ENCODE measurements at regions not wholly inside any gene's neighbourhood (a gene's known extent, or its start where the extent isn't known, plus 50 kb on each side); places are given as distances from the start of the nearest gene placed in this dataset.
A peak's percentile ranks its signal among the peaks of the same experiment; 100 is the strongest.
"Not testable (repeated sequence)": the region's sequence is repeated elsewhere in the genome, so short reads cannot be mapped to it uniquely, and the experiment has no call there.

- peak overlapping the region in 1 of 2 donors; percentile 22 for H3K4me3 ChIP-seq (ENCODE audit: low read depth in 1 of 2, low read length in 2 of 2)
Measured at GRCh38 chr2:32874931-32875330, 71.8 kb upstream of the LTBP1 start.

DNA sequence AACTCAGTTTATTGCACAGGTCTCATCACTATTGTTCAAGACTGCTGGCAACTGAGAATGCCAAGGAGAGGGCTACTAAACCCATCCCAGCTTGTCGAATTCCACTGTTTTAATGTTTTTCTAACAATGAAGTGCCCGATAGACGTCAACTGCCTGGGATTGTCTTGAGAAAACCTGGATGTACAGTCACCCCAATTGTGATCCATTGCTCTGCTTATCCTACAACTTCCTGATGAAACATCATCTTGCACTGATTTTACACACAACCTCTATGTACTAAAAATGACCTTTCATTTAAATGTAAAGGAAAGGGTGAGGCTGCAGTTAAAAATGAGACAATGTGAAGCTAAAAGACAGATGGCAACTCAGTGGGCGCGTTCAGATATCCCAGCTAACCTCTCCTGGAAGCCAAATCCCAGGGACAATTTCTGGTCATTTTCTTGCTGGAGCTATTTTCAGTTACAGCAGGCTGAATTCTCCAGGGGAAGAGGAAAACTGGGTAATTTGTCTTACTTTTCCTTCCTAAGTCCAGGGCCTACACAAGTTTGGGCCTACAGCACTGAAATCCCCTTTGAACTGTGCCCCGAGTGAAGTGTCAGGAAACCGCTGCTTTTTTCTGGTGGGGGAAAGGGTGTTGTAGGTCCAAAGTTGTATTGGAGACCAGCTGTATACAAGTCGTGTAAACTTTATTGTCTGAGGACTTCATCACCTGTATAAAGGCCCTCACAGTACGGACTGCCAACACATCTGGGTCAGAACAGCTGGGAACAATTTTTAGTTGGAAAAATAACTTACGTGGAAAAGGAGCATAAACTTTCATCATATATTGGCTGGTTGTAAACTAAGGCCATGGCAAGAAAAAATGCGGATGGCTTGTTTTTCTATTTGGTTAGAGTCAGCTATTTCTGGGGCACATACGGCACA is 68.9 kb upstream of the LTBP1 start:
- Histone ChIP-seq H3K27ac (ENCODE audit: low read depth, low read length) (no peak overlapping the region), H3K9me3 (ENCODE audit: control insufficient read depth in 1 of 2, low read length in 2 of 2) (no peaks in the 10 kb centered on the region), H3K4me1 (ENCODE audit: control insufficient read depth in 1 of 2, insufficient read depth in 2 of 2, low read length in 2 of 2) (peaks cover 0 to 4% of the 10 kb centered on the region in 2 donors), H3K27me3 (ENCODE audit: control insufficient read depth in 1 of 2, insufficient read depth in 2 of 2, low read length in 2 of 2) (no peaks in the 10 kb centered on the region), H3K36me3 (ENCODE audit: control insufficient read depth in 1 of 2, insufficient read depth in 2 of 2, low read length in 2 of 2) (no peaks in the 10 kb centered on the region), H3K4me3 (ENCODE audit: low read depth in 1 of 2, low read length in 2 of 2) (no peak overlapping the region), H3K9ac (ENCODE audit: low read depth in 1 of 2, low read length in 2 of 2) (no peak overlapping the region)

More at GRCh38 chr2:32874931-32875330, 71.8 kb upstream of the LTBP1 start:
- H3K27ac ChIP-seq (ENCODE audit: low read depth, low read length) = no peak overlapping the region
- H3K9me3 ChIP-seq (ENCODE audit: control insufficient read depth in 1 of 2, low read length in 2 of 2) = no peaks in the 10 kb centered on the region
- no peak overlapping the region for H3K9ac ChIP-seq (ENCODE audit: low read depth in 1 of 2, low read length in 2 of 2)
- H3K36me3 ChIP-seq (ENCODE audit: control insufficient read depth in 1 of 2, insufficient read depth in 2 of 2, low read length in 2 of 2) = no peaks in the 10 kb centered on the region
- peaks cover 0 to 4% of the 10 kb centered on the region in 2 donors for H3K4me1 ChIP-seq (ENCODE audit: control insufficient read depth in 1 of 2, insufficient read depth in 2 of 2, low read length in 2 of 2)
- H3K27me3 ChIP-seq (ENCODE audit: control insufficient read depth in 1 of 2, insufficient read depth in 2 of 2, low read length in 2 of 2) = no peaks in the 10 kb centered on the region

GRCh38 chr2:32879943-32880342 is 66.8 kb upstream of the LTBP1 start:
- H3K9ac ChIP-seq (ENCODE audit: low read depth in 1 of 2, low read length in 2 of 2); H3K9me3 ChIP-seq (ENCODE audit: control insufficient read depth in 1 of 2, low read length in 2 of 2); H3K4me3 ChIP-seq (ENCODE audit: low read depth in 1 of 2, low read length in 2 of 2); H3K27ac ChIP-seq (ENCODE audit: low read depth, low read length); H3K27me3 ChIP-seq (ENCODE audit: control insufficient read depth in 1 of 2, insufficient read depth in 2 of 2, low read length in 2 of 2); H3K36me3 ChIP-seq (ENCODE audit: control insufficient read depth in 1 of 2, insufficient read depth in 2 of 2, low read length in 2 of 2); H3K4me1 ChIP-seq (ENCODE audit: control insufficient read depth in 1 of 2, insufficient read depth in 2 of 2, low read length in 2 of 2): not testable (repeated sequence)

DNA sequence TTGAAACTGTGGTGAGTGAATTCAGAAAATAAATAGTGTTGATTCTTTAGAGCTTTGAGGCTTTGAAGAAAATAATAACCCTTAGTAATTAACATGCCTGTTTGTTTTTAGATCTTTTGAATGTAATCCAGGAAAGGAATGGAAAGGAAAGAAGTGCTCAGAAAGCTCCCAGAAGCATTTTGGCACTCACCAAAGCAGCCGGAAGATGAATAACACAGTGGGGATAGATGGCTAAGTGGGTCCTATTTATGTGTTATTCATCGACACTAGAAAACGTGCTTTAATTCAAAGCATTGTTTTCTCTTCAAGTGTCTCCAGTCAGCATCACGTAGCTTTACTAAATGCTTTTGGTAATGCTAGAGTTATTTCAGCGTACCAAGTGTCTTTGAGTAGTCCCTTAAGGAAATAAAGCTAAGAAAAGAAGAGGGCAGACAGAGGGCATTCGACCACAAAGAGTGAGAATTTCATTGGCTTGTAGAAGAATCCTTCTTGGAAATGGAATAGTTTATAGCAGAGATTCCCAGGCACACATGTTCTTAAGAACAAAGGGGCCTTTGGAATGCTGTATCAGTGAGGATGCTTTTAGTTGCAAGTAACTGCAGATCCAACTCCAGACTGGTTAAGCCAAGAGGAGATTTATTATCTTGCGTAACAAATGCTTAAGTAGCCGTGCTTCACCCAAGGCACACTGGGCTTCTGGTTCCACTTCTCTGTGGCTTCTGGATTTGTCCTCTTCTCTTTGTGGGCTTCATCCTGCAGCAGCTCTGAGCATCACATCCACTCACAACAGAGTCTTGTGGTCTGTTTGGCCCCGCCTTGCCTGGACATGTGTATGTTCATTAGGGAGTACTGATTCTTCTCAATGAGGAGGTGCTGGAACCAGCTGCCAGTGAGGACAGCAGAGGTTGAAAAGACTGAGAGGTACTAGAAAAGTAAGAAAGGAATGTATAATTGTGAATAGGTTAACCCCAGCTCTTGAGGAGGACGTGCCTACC is 63.6 kb upstream of the LTBP1 start:
- Histone ChIP-seq H3K27ac (ENCODE audit: low read depth, low read length) (no peak overlapping the region), H3K4me3 (ENCODE audit: low read depth in 1 of 2, low read length in 2 of 2) (no peak overlapping the region)

GRCh38 chr2:32884346-32884745 is 62.4 kb upstream of the LTBP1 start:
- H3K36me3 ChIP-seq (ENCODE audit: control insufficient read depth in 1 of 2, insufficient read depth in 2 of 2, low read length in 2 of 2) = no peaks in the 10 kb centered on the region

More for the DNA sequence above, 63.6 kb upstream of the LTBP1 start:
- Histone ChIP-seq H3K27me3 (ENCODE audit: control insufficient read depth in 1 of 2, insufficient read depth in 2 of 2, low read length in 2 of 2) (no peaks in the 10 kb centered on the region), H3K9ac (ENCODE audit: low read depth in 1 of 2, low read length in 2 of 2) (no peak overlapping the region), H3K4me1 (ENCODE audit: control insufficient read depth in 1 of 2, insufficient read depth in 2 of 2, low read length in 2 of 2) (peaks cover 0 to 4% of the 10 kb centered on the region in 2 donors), H3K9me3 (ENCODE audit: control insufficient read depth in 1 of 2, low read length in 2 of 2) (no peaks in the 10 kb centered on the region), H3K36me3 (ENCODE audit: control insufficient read depth in 1 of 2, insufficient read depth in 2 of 2, low read length in 2 of 2) (no peaks in the 10 kb centered on the region)

GRCh38 chr2:32886397-32887055 is 60.2 kb upstream of the LTBP1 start:
- H3K36me3 ChIP-seq (ENCODE audit: control insufficient read depth in 1 of 2, insufficient read depth in 2 of 2, low read length in 2 of 2); H3K4me3 ChIP-seq (ENCODE audit: low read depth in 1 of 2, low read length in 2 of 2); H3K9me3 ChIP-seq (ENCODE audit: control insufficient read depth in 1 of 2, low read length in 2 of 2); H3K4me1 ChIP-seq (ENCODE audit: control insufficient read depth in 1 of 2, insufficient read depth in 2 of 2, low read length in 2 of 2); H3K27me3 ChIP-seq (ENCODE audit: control insufficient read depth in 1 of 2, insufficient read depth in 2 of 2, low read length in 2 of 2); H3K27ac ChIP-seq (ENCODE audit: low read depth, low read length); H3K9ac ChIP-seq (ENCODE audit: low read depth in 1 of 2, low read length in 2 of 2): not testable (repeated sequence)

More at GRCh38 chr2:32884346-32884745, 62.4 kb upstream of the LTBP1 start:
- Histone ChIP-seq H3K9ac (ENCODE audit: low read depth in 1 of 2, low read length in 2 of 2) (no peak overlapping the region), H3K4me1 (ENCODE audit: control insufficient read depth in 1 of 2, insufficient read depth in 2 of 2, low read length in 2 of 2) (peaks cover 0 to under 1% of the 10 kb centered on the region in 2 donors), H3K4me3 (ENCODE audit: low read depth in 1 of 2, low read length in 2 of 2) (no peak overlapping the region), H3K27me3 (ENCODE audit: control insufficient read depth in 1 of 2, insufficient read depth in 2 of 2, low read length in 2 of 2) (no peaks in the 10 kb centered on the region), H3K27ac (ENCODE audit: low read depth, low read length) (no peak overlapping the region), H3K9me3 (ENCODE audit: control insufficient read depth in 1 of 2, low read length in 2 of 2) (no peaks in the 10 kb centered on the region)

GRCh38 chr2:32887125-32887524 is 59.6 kb upstream of the LTBP1 start:
- Histone ChIP-seq H3K4me3 (ENCODE audit: low read depth in 1 of 2, low read length in 2 of 2) (no peak overlapping the region), H3K27me3 (ENCODE audit: control insufficient read depth in 1 of 2, insufficient read depth in 2 of 2, low read length in 2 of 2) (no peaks in the 10 kb centered on the region), H3K9ac (ENCODE audit: low read depth in 1 of 2, low read length in 2 of 2) (no peak overlapping the region), H3K36me3 (ENCODE audit: control insufficient read depth in 1 of 2, insufficient read depth in 2 of 2, low read length in 2 of 2) (no peaks in the 10 kb centered on the region), H3K4me1 (ENCODE audit: control insufficient read depth in 1 of 2, insufficient read depth in 2 of 2, low read length in 2 of 2) (no peaks in the 10 kb centered on the region), H3K9me3 (ENCODE audit: control insufficient read depth in 1 of 2, low read length in 2 of 2) (no peaks in the 10 kb centered on the region), H3K27ac (ENCODE audit: low read depth, low read length) (no peak overlapping the region)

- H3K36me3 ChIP-seq (ENCODE audit: control insufficient read depth in 1 of 2, insufficient read depth in 2 of 2, low read length in 2 of 2) = no peaks in the 10 kb centered on the region
- no peak overlapping the region for H3K4me3 ChIP-seq (ENCODE audit: low read depth in 1 of 2, low read length in 2 of 2)
- H3K27ac ChIP-seq (ENCODE audit: low read depth, low read length) = no peak overlapping the region
- H3K9me3 ChIP-seq (ENCODE audit: control insufficient read depth in 1 of 2, low read length in 2 of 2) = no peaks in the 10 kb centered on the region
- H3K4me1 ChIP-seq (ENCODE audit: control insufficient read depth in 1 of 2, insufficient read depth in 2 of 2, low read length in 2 of 2) = no peaks in the 10 kb centered on the region
- no peaks in the 10 kb centered on the region for H3K27me3 ChIP-seq (ENCODE audit: control insufficient read depth in 1 of 2, insufficient read depth in 2 of 2, low read length in 2 of 2)
- no peak overlapping the region for H3K9ac ChIP-seq (ENCODE audit: low read depth in 1 of 2, low read length in 2 of 2)
Measured at GRCh38 chr2:32894119-32894728, 52.5 kb upstream of the LTBP1 start.

DNA sequence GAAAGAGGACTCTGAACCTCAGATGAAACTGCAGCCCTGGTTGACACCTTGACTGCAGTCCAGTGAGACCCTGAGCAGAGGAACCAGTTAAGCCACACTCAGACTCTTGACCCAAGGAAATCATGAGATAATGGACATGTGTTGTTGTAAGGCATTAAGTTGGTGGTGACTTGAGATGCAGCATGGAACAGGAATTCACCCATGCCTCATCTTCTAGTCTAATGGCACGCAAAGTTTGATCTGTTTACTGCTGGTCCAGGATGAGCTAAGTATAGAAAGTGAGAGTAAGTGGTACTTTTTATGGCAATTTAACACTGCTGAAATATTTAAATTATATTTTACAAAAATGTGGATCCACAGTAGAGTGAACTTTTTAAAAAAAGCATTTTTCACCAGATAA is 51.3 kb upstream of the LTBP1 start:
- H3K27ac ChIP-seq (ENCODE audit: low read depth, low read length) = no peak overlapping the region
- no peaks in the 10 kb centered on the region for H3K9me3 ChIP-seq (ENCODE audit: control insufficient read depth in 1 of 2, low read length in 2 of 2)
- H3K27me3 ChIP-seq (ENCODE audit: control insufficient read depth in 1 of 2, insufficient read depth in 2 of 2, low read length in 2 of 2) = no peaks in the 10 kb centered on the region
- no peaks in the 10 kb centered on the region for H3K4me1 ChIP-seq (ENCODE audit: control insufficient read depth in 1 of 2, insufficient read depth in 2 of 2, low read length in 2 of 2)
- H3K36me3 ChIP-seq (ENCODE audit: control insufficient read depth in 1 of 2, insufficient read depth in 2 of 2, low read length in 2 of 2) = no peaks in the 10 kb centered on the region
- H3K9ac ChIP-seq (ENCODE audit: low read depth in 1 of 2, low read length in 2 of 2) = no peak overlapping the region
- no peak overlapping the region for H3K4me3 ChIP-seq (ENCODE audit: low read depth in 1 of 2, low read length in 2 of 2)

All from duodenal mucosa (tissue), 2 donors.